Erythroblast (primary cell): ENCODE measurements at regions not wholly inside any gene's neighbourhood (a gene's known extent, or its start where the extent isn't known, plus 50 kb on each side); places are given as distances from the start of the nearest gene placed in this dataset.

Experiments used
- GATA1 ChIP-seq: IDR thresholded peaks from 2 replicates; pipeline ENCODE4 v1.6.1; 2011; ENCODE audit warnings: low read depth, mild to moderate bottlenecking, control low read depth, low read length, moderate library complexity
- POLR2A ChIP-seq: IDR thresholded peaks from 2 replicates; pipeline ENCODE4 v1.6.1; 2011; ENCODE audit warnings: mild to moderate bottlenecking, low read length

DNA sequence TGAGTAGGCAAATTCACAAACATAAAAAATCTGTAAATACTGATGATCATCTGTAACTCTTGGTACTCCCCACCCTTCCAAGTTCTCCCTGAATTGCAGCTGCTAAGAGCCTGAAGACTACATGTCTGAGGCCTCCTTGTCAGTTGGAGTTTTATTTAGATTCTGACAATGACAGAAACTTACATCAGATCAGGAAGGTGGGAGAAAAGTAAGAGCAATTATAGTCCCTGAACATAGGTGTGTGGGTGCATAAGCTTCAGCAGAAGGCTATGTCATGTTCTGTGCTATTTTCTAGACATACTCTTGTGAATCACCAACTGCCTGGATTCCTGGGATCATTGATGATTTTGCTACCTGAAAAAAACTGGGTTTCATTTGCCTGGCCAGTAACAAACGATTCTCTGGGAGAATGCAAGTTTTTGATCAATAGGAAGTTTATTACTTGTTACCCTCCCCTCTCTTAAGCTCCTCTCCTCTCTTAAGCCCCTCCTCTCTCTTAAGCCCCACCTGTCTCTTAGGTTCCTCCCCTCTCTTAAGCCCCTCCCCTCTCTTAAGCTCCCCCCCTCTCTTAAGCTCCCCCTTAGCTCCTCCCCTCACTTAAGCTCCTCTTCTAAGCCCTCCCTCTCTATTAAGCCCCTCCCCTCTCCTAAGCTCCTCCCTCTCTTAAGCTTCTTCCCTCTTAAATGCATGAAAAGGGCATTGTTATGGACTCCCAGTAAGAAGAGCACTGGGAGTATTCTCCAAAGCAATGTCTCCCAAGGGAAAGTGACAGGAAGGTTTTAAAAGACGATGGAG lies 1183.4 kb upstream of the AUTS2 start:
- TF ChIP-seq POLR2A (no peak), GATA1 (no peak)
